ENCODE measurements at regions not wholly inside any gene's neighbourhood (a gene's known extent, or its start where the extent isn't known, plus 50 kb on each side); places are given as distances from the start of the nearest gene placed in this dataset.
"Not testable (repeated sequence)": the region's sequence is repeated elsewhere in the genome, so short reads cannot be mapped to it uniquely, and the experiment has no call there.

DNA sequence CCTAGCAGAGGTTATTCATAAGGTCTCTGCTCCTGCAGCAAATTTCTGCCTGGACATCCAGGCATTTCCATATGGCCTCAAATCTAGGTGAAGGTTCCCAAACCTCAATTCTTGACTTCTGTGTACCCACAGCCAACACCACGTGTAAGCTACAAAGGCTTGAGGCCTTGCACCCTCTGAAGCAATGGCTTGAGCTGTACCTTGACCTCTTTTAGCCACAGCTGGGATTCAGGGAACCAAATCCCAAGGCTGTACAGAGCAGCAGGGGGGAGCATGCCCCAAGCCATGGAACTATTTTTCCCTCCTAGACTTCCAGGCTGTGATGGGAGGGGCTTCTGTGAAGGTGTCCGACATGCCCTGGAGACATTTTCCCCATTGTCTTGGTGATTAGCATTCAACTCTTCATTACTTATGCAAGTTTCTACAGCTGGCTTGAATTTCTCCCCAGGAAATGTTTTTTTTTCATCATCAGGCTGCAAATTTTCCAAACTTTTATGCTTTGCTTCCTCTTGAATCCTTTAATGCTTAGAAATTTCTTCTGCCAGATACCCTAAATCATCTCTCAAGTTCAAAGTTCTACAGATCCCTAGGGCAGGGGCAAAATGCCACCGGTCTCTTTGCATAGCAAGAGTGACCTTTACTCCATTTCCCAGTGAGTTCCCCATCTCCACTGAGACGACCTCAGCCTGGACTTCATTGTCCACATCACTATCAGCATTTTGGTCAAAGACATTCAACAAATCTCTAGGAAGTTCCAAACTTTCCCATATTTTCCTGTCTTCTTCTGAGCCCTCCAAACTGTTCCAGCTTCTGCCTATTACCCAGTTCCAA is 1148.9 kb downstream of the SORCS1 start:
- intact Hi-C loops (cut with micrococcal nuclease; ENCODE audit: unreplicated experiment); in situ Hi-C loops (cut with HindIII; ENCODE audit: low pct_unique_long_range_greater_than_20kb, low sequenced_read_pairs); H3K4me1 ChIP-seq (ENCODE audit: control insufficient read depth, insufficient read depth, low read length); BruUV-seq (replicated peaks); DNase-seq (ENCODE audit: low read depth, low spot score); H3K4me3 ChIP-seq (ENCODE audit: low read depth in 2 of 2, low read length in 2 of 2); POLR2A ChIA-PET; H3K9me3 ChIP-seq (ENCODE audit: control insufficient read depth, insufficient read depth, low read depth, low read length); CTCF ChIA-PET; H3K36me3 ChIP-seq (ENCODE audit: control insufficient read depth, insufficient read depth, low read length); H3K27me3 ChIP-seq (ENCODE audit: control insufficient read depth, insufficient read depth, low read length); ATAC-seq; H3K27ac ChIP-seq (ENCODE audit: low read length): not testable (repeated sequence)

DNA sequence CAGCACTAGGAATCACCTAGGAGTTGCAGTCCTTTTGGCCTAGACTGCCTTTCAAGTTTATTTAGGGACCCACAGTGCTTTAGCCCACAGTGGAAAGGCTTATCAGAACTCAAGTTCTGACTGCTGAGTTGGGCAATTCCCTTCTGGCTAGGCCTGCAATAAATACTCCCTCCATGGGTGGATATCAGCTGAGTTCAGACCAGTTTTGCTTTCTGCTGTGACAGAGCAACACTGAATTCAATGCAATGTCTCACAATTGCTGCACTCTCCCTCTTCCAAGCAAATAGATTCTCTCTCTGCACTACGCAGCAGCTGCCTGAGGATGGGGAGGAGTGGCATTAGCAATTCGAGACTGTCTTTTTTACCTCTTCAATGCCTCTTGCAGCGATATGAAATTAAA is 1153.3 kb downstream of the SORCS1 start:
- POLR2A ChIA-PET, result no interaction called here
- DNase-seq (ENCODE audit: low read depth, low spot score), result no peak
- no peaks in the 10 kb centered on the region for H3K27me3 ChIP-seq (ENCODE audit: control insufficient read depth, insufficient read depth, low read length)
- in situ Hi-C loops (cut with HindIII; ENCODE audit: low pct_unique_long_range_greater_than_20kb, low sequenced_read_pairs), result no loop called here
- H3K4me1 ChIP-seq (ENCODE audit: control insufficient read depth, insufficient read depth, low read length), result no peaks in the 10 kb centered on the region
- TF ChIP-seq, protein P1, sequence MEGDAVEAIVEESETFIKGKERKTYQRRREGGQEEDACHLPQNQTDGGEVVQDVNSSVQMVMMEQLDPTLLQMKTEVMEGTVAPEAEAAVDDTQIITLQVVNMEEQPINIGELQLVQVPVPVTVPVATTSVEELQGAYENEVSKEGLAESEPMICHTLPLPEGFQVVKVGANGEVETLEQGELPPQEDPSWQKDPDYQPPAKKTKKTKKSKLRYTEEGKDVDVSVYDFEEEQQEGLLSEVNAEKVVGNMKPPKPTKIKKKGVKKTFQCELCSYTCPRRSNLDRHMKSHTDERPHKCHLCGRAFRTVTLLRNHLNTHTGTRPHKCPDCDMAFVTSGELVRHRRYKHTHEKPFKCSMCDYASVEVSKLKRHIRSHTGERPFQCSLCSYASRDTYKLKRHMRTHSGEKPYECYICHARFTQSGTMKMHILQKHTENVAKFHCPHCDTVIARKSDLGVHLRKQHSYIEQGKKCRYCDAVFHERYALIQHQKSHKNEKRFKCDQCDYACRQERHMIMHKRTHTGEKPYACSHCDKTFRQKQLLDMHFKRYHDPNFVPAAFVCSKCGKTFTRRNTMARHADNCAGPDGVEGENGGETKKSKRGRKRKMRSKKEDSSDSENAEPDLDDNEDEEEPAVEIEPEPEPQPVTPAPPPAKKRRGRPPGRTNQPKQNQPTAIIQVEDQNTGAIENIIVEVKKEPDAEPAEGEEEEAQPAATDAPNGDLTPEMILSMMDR (IDR thresholded peaks at IDR 0.05), result no peak
- TF ChIP-seq, protein P2, sequence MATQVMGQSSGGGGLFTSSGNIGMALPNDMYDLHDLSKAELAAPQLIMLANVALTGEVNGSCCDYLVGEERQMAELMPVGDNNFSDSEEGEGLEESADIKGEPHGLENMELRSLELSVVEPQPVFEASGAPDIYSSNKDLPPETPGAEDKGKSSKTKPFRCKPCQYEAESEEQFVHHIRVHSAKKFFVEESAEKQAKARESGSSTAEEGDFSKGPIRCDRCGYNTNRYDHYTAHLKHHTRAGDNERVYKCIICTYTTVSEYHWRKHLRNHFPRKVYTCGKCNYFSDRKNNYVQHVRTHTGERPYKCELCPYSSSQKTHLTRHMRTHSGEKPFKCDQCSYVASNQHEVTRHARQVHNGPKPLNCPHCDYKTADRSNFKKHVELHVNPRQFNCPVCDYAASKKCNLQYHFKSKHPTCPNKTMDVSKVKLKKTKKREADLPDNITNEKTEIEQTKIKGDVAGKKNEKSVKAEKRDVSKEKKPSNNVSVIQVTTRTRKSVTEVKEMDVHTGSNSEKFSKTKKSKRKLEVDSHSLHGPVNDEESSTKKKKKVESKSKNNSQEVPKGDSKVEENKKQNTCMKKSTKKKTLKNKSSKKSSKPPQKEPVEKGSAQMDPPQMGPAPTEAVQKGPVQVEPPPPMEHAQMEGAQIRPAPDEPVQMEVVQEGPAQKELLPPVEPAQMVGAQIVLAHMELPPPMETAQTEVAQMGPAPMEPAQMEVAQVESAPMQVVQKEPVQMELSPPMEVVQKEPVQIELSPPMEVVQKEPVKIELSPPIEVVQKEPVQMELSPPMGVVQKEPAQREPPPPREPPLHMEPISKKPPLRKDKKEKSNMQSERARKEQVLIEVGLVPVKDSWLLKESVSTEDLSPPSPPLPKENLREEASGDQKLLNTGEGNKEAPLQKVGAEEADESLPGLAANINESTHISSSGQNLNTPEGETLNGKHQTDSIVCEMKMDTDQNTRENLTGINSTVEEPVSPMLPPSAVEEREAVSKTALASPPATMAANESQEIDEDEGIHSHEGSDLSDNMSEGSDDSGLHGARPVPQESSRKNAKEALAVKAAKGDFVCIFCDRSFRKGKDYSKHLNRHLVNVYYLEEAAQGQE (IDR thresholded peaks at IDR 0.05; ENCODE audit: insufficient read depth in 1 of 2, low read depth in 2 of 2, low read length in 1 of 2), result no peak
- TF ChIP-seq POLR2AphosphoS5 (IDR thresholded peaks at IDR 0.05; ENCODE audit: low read depth, low read length) (no peak), TCF7L2 (IDR thresholded peaks at IDR 0.05; ENCODE audit: low read depth, low read length) (no peak)
- H3K27ac ChIP-seq (ENCODE audit: low read length), result no peak overlapping the region
- BruUV-seq (replicated peaks), result no TSS peak
- ATAC-seq, result no peak
- intact Hi-C loops (cut with micrococcal nuclease; ENCODE audit: unreplicated experiment), result no loop called here
- H3K36me3 ChIP-seq (ENCODE audit: control insufficient read depth, insufficient read depth, low read length), result no peaks in the 10 kb centered on the region
- H3K4me3 ChIP-seq (ENCODE audit: low read depth in 2 of 2, low read length in 2 of 2), result no peak overlapping the region
- no peaks in the 10 kb centered on the region for H3K9me3 ChIP-seq (ENCODE audit: control insufficient read depth, insufficient read depth, low read depth, low read length)
- CTCF ChIA-PET, result no interaction called here

DNA sequence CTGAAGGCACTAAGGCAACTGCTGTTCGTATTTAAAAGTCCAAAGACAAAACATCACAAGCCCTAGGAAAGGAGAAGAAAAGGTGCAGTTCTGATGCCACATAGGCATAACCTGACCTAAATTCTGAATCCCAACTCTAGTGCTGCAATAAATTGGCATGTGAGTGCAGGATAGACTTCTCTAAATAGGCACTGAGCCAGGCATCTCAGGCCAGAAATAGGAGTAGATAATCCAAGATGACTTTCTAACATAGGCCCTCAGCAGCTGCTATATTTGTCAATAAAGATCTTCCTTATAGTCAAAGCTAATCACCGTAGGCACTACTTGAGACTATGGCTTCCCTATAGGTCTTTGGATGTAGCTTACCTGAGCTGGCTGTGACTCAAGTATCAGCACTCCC is 1163.8 kb downstream of the SORCS1 start:
- ATAC-seq (no peak), DNase-seq (ENCODE audit: low read depth, low spot score) (no peak)
- BruUV-seq (replicated peaks), result no TSS peak
- POLR2A ChIA-PET, result no interaction called here
- H3K4me1 ChIP-seq (ENCODE audit: control insufficient read depth, insufficient read depth, low read length), result no peaks in the 10 kb centered on the region
- H3K27me3 ChIP-seq (ENCODE audit: control insufficient read depth, insufficient read depth, low read length), result no peaks in the 10 kb centered on the region
- CTCF ChIA-PET, result no interaction called here
- no peak overlapping the region for H3K4me3 ChIP-seq (ENCODE audit: low read depth in 2 of 2, low read length in 2 of 2)
- H3K27ac ChIP-seq (ENCODE audit: low read length), result no peak overlapping the region
- in situ Hi-C loops (cut with HindIII; ENCODE audit: low pct_unique_long_range_greater_than_20kb, low sequenced_read_pairs) (no loop called here), intact Hi-C loops (cut with micrococcal nuclease; ENCODE audit: unreplicated experiment) (no loop called here)
- TF ChIP-seq, protein P2 (IDR thresholded peaks at IDR 0.05; ENCODE audit: insufficient read depth in 1 of 2, low read depth in 2 of 2, low read length in 1 of 2), result no peak
- TF ChIP-seq, protein P1 (IDR thresholded peaks at IDR 0.05), result no peak
- no peak for TF ChIP-seq TCF7L2 (IDR thresholded peaks at IDR 0.05; ENCODE audit: low read depth, low read length)
- no peaks in the 10 kb centered on the region for H3K9me3 ChIP-seq (ENCODE audit: control insufficient read depth, insufficient read depth, low read depth, low read length)
- no peaks in the 10 kb centered on the region for H3K36me3 ChIP-seq (ENCODE audit: control insufficient read depth, insufficient read depth, low read length)

Measured in Panc1 (cell line).